T-helper 17 cell (primary cell): ENCODE measurements at regions not wholly inside any gene's neighbourhood (a gene's known extent, or its start where the extent isn't known, plus 50 kb on each side); places are given as distances from the start of the nearest gene placed in this dataset.
"Not testable (repeated sequence)": the region's sequence is repeated elsewhere in the genome, so short reads cannot be mapped to it uniquely, and the experiment has no call there.

ENCODE experiments used
- ATAC-seq: fragments of 150-1000 bp; cut with Tn5 transposase; 2 replicates; pipeline ENCODE4 v1.10.0; 2021; ENCODE audit warnings: mild to moderate bottlenecking, moderate library complexity
- DNase-seq, 3 donors: peaks; one replicate each; pipeline versions ENCODE4 v3.0.0 to v3.0.0-alpha.2; 2020 to 2021
- H3K9me3 ChIP-seq: one replicate; pipeline ENCODE4 v1.7.0; 2013; ENCODE audit warnings: low read length, mild to moderate bottlenecking; ENCODE audit not compliant: control insufficient read depth, poor library complexity, severe bottlenecking
- H3K27ac Mint-ChIP-seq: one replicate; pipeline ENCODE4 v1.8.0; 2022; ENCODE audit warnings: mild to moderate bottlenecking, moderate library complexity, mixed read lengths
- H3K27me3 Mint-ChIP-seq: one replicate; pipeline ENCODE4 v1.8.0; 2022; ENCODE audit warnings: mixed read lengths
- H3K36me3 Mint-ChIP-seq: one replicate; pipeline ENCODE4 v1.8.0; 2022; ENCODE audit warnings: low read depth, mixed read lengths
- H3K4me1 Mint-ChIP-seq: one replicate; pipeline ENCODE4 v1.8.0; 2022; ENCODE audit warnings: mild to moderate bottlenecking, mixed read lengths
- H3K4me3 Mint-ChIP-seq: one replicate; pipeline ENCODE4 v1.8.0; 2022; ENCODE audit warnings: mild to moderate bottlenecking, moderate library complexity, mixed read lengths

- no peaks in the 10 kb centered on the region for H3K36me3 Mint-ChIP-seq
- H3K27ac Mint-ChIP-seq = no peak overlapping the region
- no peak for ATAC-seq
- no peaks in the 10 kb centered on the region for H3K4me1 Mint-ChIP-seq
- no peaks in the 10 kb centered on the region for H3K9me3 ChIP-seq
- H3K27me3 Mint-ChIP-seq = no peaks in the 10 kb centered on the region
- no peak overlapping the region for H3K4me3 Mint-ChIP-seq
- no peak for DNase-seq
Observed at GRCh38 chr13:69649063-69649392, 458.6 kb upstream of the ATXN8OS start.

GRCh38 chr13:69648340-69649062 lies 459.1 kb upstream of the ATXN8OS start:
- no peaks in the 10 kb centered on the region for H3K4me1 Mint-ChIP-seq
- no peak for ATAC-seq
- H3K27me3 Mint-ChIP-seq = no peaks in the 10 kb centered on the region

GRCh38 chr13:69644447-69644846 lies 463.2 kb upstream of the ATXN8OS start:
- no peaks in the 10 kb centered on the region for H3K4me1 Mint-ChIP-seq
- DNase-seq = no peak
- H3K4me3 Mint-ChIP-seq = no peak overlapping the region
- H3K27ac Mint-ChIP-seq = no peak overlapping the region
- no peaks in the 10 kb centered on the region for H3K27me3 Mint-ChIP-seq
- no peaks in the 10 kb centered on the region for H3K9me3 ChIP-seq
- H3K36me3 Mint-ChIP-seq = no peaks in the 10 kb centered on the region
- no peak for ATAC-seq

More at GRCh38 chr13:69648340-69649062, 459.1 kb upstream of the ATXN8OS start:
- no peaks in the 10 kb centered on the region for H3K9me3 ChIP-seq
- DNase-seq = no peak
- Mint-ChIP-seq H3K27ac (no peak overlapping the region), H3K36me3 (no peaks in the 10 kb centered on the region), H3K4me3 (no peak overlapping the region)

- no peaks in the 10 kb centered on the region for H3K9me3 ChIP-seq
- ATAC-seq (no peak), DNase-seq (no peak)
- H3K4me1 Mint-ChIP-seq = no peaks in the 10 kb centered on the region
- no peaks in the 10 kb centered on the region for H3K27me3 Mint-ChIP-seq
- no peaks in the 10 kb centered on the region for H3K36me3 Mint-ChIP-seq
- no peak overlapping the region for H3K27ac Mint-ChIP-seq
- H3K4me3 Mint-ChIP-seq = no peak overlapping the region
Observed at GRCh38 chr13:69641773-69642172, 465.9 kb upstream of the ATXN8OS start.

- H3K27me3 Mint-ChIP-seq = no peaks in the 10 kb centered on the region
- no peaks in the 10 kb centered on the region for H3K4me1 Mint-ChIP-seq
- no peaks in the 10 kb centered on the region for H3K36me3 Mint-ChIP-seq
- ATAC-seq (no peak), DNase-seq (no peak)
- peaks cover 3% of the 10 kb centered on the region for H3K9me3 ChIP-seq
- H3K27ac Mint-ChIP-seq = no peak overlapping the region
- H3K4me3 Mint-ChIP-seq = no peak overlapping the region
Observed at GRCh38 chr13:69633044-69633443, 474.6 kb upstream of the ATXN8OS start.

GRCh38 chr13:69623973-69624372 lies 483.7 kb upstream of the ATXN8OS start:
- H3K9me3 ChIP-seq = no peaks in the 10 kb centered on the region
- H3K27me3 Mint-ChIP-seq = no peaks in the 10 kb centered on the region
- no peaks in the 10 kb centered on the region for H3K4me1 Mint-ChIP-seq
- no peaks in the 10 kb centered on the region for H3K36me3 Mint-ChIP-seq
- no peak overlapping the region for H3K27ac Mint-ChIP-seq
- ATAC-seq (no peak), DNase-seq (no peak)
- H3K4me3 Mint-ChIP-seq = no peak overlapping the region

GRCh38 chr13:69619651-69620050 lies 488.0 kb upstream of the ATXN8OS start:
- no peaks in the 10 kb centered on the region for H3K9me3 ChIP-seq
- DNase-seq (no peak), ATAC-seq (no peak)
- no peak overlapping the region for H3K27ac Mint-ChIP-seq
- H3K27me3 Mint-ChIP-seq = no peaks in the 10 kb centered on the region
- H3K4me1 Mint-ChIP-seq = no peaks in the 10 kb centered on the region
- no peak overlapping the region for H3K4me3 Mint-ChIP-seq
- H3K36me3 Mint-ChIP-seq = no peaks in the 10 kb centered on the region

GRCh38 chr13:69618838-69619237 lies 488.8 kb upstream of the ATXN8OS start:
- no peak for ATAC-seq
- H3K27me3 Mint-ChIP-seq = no peaks in the 10 kb centered on the region
- H3K36me3 Mint-ChIP-seq = no peaks in the 10 kb centered on the region
- no peak overlapping the region for H3K27ac Mint-ChIP-seq
- H3K4me3 Mint-ChIP-seq = no peak overlapping the region
- no peaks in the 10 kb centered on the region for H3K4me1 Mint-ChIP-seq
- H3K9me3 ChIP-seq = no peaks in the 10 kb centered on the region
- DNase-seq = no peak

GRCh38 chr13:69618393-69618792 lies 489.2 kb upstream of the ATXN8OS start:
- Mint-ChIP-seq H3K27me3 (no peaks in the 10 kb centered on the region), H3K27ac (no peak overlapping the region), H3K4me1 (no peaks in the 10 kb centered on the region), H3K36me3 (no peaks in the 10 kb centered on the region), H3K4me3 (no peak overlapping the region)
- DNase-seq (no peak), ATAC-seq (no peak)
- H3K9me3 ChIP-seq = no peaks in the 10 kb centered on the region

- DNase-seq (no peak), ATAC-seq (no peak)
- Mint-ChIP-seq H3K27ac (no peak overlapping the region), H3K4me3 (no peak overlapping the region), H3K4me1 (no peaks in the 10 kb centered on the region), H3K36me3 (no peaks in the 10 kb centered on the region), H3K27me3 (no peaks in the 10 kb centered on the region)
- no peaks in the 10 kb centered on the region for H3K9me3 ChIP-seq
Observed at GRCh38 chr13:69617587-69617986, 490.0 kb upstream of the ATXN8OS start.

- H3K36me3 Mint-ChIP-seq = no peaks in the 10 kb centered on the region
- no peak for ATAC-seq
- H3K9me3 ChIP-seq = no peaks in the 10 kb centered on the region
- no peaks in the 10 kb centered on the region for H3K4me1 Mint-ChIP-seq
- H3K27me3 Mint-ChIP-seq = no peaks in the 10 kb centered on the region
- no peak overlapping the region for H3K4me3 Mint-ChIP-seq
- no peak overlapping the region for H3K27ac Mint-ChIP-seq
- DNase-seq = no peak
Observed at GRCh38 chr13:69616396-69616795, 491.2 kb upstream of the ATXN8OS start.

GRCh38 chr13:69615055-69615454 lies 492.6 kb upstream of the ATXN8OS start:
- not testable (repeated sequence) for H3K27ac Mint-ChIP-seq, H3K4me3 Mint-ChIP-seq, ATAC-seq, DNase-seq, H3K4me1 Mint-ChIP-seq, H3K9me3 ChIP-seq, H3K36me3 Mint-ChIP-seq, H3K27me3 Mint-ChIP-seq

- H3K27me3 Mint-ChIP-seq = no peaks in the 10 kb centered on the region
Observed at GRCh38 chr13:69604698-69605097, 502.9 kb upstream of the ATXN8OS start.

GRCh38 chr13:69603144-69603853 lies 504.3 kb upstream of the ATXN8OS start:
- peaks cover 3% of the 10 kb centered on the region for H3K9me3 ChIP-seq
- Mint-ChIP-seq H3K36me3 (no peaks in the 10 kb centered on the region), H3K4me1 (no peaks in the 10 kb centered on the region), H3K27me3 (no peaks in the 10 kb centered on the region), H3K4me3 (no peak overlapping the region), H3K27ac (no peak overlapping the region)
- DNase-seq = no peak
- ATAC-seq = no peak

More at GRCh38 chr13:69604698-69605097, 502.9 kb upstream of the ATXN8OS start:
- Mint-ChIP-seq H3K4me1 (no peaks in the 10 kb centered on the region), H3K27ac (no peak overlapping the region), H3K36me3 (no peaks in the 10 kb centered on the region), H3K4me3 (no peak overlapping the region)
- peaks cover 3% of the 10 kb centered on the region for H3K9me3 ChIP-seq
- ATAC-seq (no peak), DNase-seq (no peak)
